ENCODE measurements at regions not wholly inside any gene's neighbourhood (a gene's known extent, or its start where the extent isn't known, plus 50 kb on each side); places are given as distances from the start of the nearest gene placed in this dataset.

DNA sequence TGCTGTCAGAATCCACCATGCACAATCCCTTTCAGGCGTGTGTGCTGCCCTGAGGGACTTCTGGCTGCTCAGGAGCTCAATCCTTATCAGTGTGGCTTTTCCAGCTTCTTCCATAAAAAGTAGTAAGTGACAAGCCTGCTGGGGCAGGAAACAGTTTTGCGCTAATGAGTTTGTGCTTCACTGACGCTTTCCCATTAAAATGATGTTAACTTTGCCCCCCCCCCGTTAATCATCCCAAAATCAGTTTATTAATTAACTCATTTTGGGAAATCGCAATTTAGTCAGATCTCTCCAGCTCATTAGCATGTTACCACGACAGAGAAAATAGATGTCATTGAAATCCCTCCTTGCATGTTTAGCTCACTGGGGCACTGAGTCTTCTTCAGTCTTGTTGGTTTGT, 186.5 kb upstream of the TENM4 start:
- Histone ChIP-seq H4K20me1 (ENCODE audit: control insufficient read depth, insufficient read depth, insufficient read length) (no peaks in the 10 kb centered on the region), H3K14ac (ENCODE audit: insufficient read depth, low read length) (no peak overlapping the region), H4K5ac (ENCODE audit: insufficient read length, low read depth, low read length) (no peak overlapping the region), H4K8ac (replicated peaks; ENCODE audit: insufficient read length, low read depth, low read length) (no peak overlapping the region), H3K56ac (ENCODE audit: insufficient read length, low read depth, low read length) (no peak overlapping the region), H3K23me2 (ENCODE audit: insufficient read length, low read depth, low read length, poor library complexity, severe bottlenecking) (no peaks in the 10 kb centered on the region), H3T11ph (ENCODE audit: low read length) (no peak overlapping the region), H3K27ac (ENCODE audit: insufficient read length, low read depth, low read length) (no peak overlapping the region), H3K9me3 (ENCODE audit: control insufficient read depth, low read depth, low read length) (no peaks in the 10 kb centered on the region), H2AK5ac (ENCODE audit: insufficient read length, low read length) (no peak overlapping the region), H3K23ac (ENCODE audit: insufficient read length, low read depth, low read length) (no peak overlapping the region), H2BK12ac (ENCODE audit: insufficient read length, low read depth, low read length) (no peak overlapping the region), H3K4me2 (ENCODE audit: insufficient read depth, insufficient read length, low read length) (no peak overlapping the region), H2BK20ac (ENCODE audit: low read depth, low read length, poor library complexity, severe bottlenecking) (no peak overlapping the region), H3K79me2 (ENCODE audit: insufficient read depth, low read length) (no peaks in the 10 kb centered on the region), H3K9ac (ENCODE audit: extremely low read depth, insufficient read length, low read length) (no peak overlapping the region), H3K79me1 (ENCODE audit: insufficient read depth, low read depth, low read length, poor library complexity, severe bottlenecking) (no peaks in the 10 kb centered on the region), H3K4ac (ENCODE audit: low read depth, low read length) (no peak overlapping the region), H2BK5ac (ENCODE audit: insufficient read length, low read length) (no peak overlapping the region), H2BK15ac (ENCODE audit: low read depth, low read length) (no peak overlapping the region), H3K27me3 (ENCODE audit: insufficient read depth, low read length) (no peaks in the 10 kb centered on the region), H3K4me1 (ENCODE audit: insufficient read depth, low read length) (no peaks in the 10 kb centered on the region), H2AFZ (ENCODE audit: low read length) (no peak overlapping the region), H3K18ac (ENCODE audit: insufficient read length, low read depth, low read length) (no peak overlapping the region), H2BK120ac (ENCODE audit: low read depth, low read length, poor library complexity, severe bottlenecking) (no peak overlapping the region), H4K91ac (ENCODE audit: insufficient read length, low read depth, low read length) (no peak overlapping the region)
- no peaks in the 10 kb centered on the region; a peak in 1 of 5 replicates for H3K9me3 Mint-ChIP-seq
- WGBS (ENCODE audit: extremely low coverage, insufficient read length, low lambda C conversion rate) = no CpG with 5 or more reads among the region's 6 CpGs
- no peak overlapping the region for H3K27ac Mint-ChIP-seq
- DNase-seq = no peak
- no peaks in the 10 kb centered on the region for H3K4me1 Mint-ChIP-seq
- no peaks in the 10 kb centered on the region for H3K36me3 Mint-ChIP-seq (ENCODE audit: insufficient read depth in 1 of 3, low read depth in 3 of 3)
- H3K27me3 Mint-ChIP-seq (ENCODE audit: low read depth) = no peaks in the 10 kb centered on the region
- no peak overlapping the region for H3K4me3 Mint-ChIP-seq
- TF ChIP-seq, protein P1, sequence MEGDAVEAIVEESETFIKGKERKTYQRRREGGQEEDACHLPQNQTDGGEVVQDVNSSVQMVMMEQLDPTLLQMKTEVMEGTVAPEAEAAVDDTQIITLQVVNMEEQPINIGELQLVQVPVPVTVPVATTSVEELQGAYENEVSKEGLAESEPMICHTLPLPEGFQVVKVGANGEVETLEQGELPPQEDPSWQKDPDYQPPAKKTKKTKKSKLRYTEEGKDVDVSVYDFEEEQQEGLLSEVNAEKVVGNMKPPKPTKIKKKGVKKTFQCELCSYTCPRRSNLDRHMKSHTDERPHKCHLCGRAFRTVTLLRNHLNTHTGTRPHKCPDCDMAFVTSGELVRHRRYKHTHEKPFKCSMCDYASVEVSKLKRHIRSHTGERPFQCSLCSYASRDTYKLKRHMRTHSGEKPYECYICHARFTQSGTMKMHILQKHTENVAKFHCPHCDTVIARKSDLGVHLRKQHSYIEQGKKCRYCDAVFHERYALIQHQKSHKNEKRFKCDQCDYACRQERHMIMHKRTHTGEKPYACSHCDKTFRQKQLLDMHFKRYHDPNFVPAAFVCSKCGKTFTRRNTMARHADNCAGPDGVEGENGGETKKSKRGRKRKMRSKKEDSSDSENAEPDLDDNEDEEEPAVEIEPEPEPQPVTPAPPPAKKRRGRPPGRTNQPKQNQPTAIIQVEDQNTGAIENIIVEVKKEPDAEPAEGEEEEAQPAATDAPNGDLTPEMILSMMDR (conservative IDR thresholded peaks at IDR 0.05) = no peak

Data from H9 (cell line).